ENCODE measurements at regions not wholly inside any gene's neighbourhood (a gene's known extent, or its start where the extent isn't known, plus 50 kb on each side); places are given as distances from the start of the nearest gene placed in this dataset.

GRCh38 chr3:95613993-95614392 is 1200.4 kb upstream of the EPHA6 start:
- H3K18ac ChIP-seq (ENCODE audit: low read depth in 1 of 2, low read length in 2 of 2): no peak overlapping the region
- H3K36me3 ChIP-seq (ENCODE audit: control insufficient read depth in 1 of 2, insufficient read depth in 2 of 2, low read depth in 1 of 2, low read length in 2 of 2): no peaks in the 10 kb centered on the region
- no peaks in the 10 kb centered on the region for H3K27me3 ChIP-seq (ENCODE audit: control insufficient read depth in 1 of 2, insufficient read depth in 1 of 2, low read length in 2 of 2)
- H4K8ac ChIP-seq (ENCODE audit: low read length): no peak overlapping the region
- no peak overlapping the region for H2AFZ ChIP-seq (ENCODE audit: low read depth, low read length)
- H2BK15ac ChIP-seq (ENCODE audit: low read depth, poor library complexity, severe bottlenecking): no peak overlapping the region
- H3K9ac ChIP-seq (ENCODE audit: low read length): no peak overlapping the region
- H3K4me3 ChIP-seq (ENCODE audit: insufficient read depth in 1 of 2, low read depth in 1 of 2, low read length in 2 of 2): no peak overlapping the region
- H3K27ac ChIP-seq (ENCODE audit: low read length, poor library complexity, severe bottlenecking): no peak overlapping the region
- H2BK5ac ChIP-seq (ENCODE audit: low read depth, low read length, poor library complexity, severe bottlenecking): no peak overlapping the region
- WGBS: no CpG with 5 or more reads among the region's 1 CpG
- DNase-seq: no peak
- no peaks in the 10 kb centered on the region for H3K4me1 ChIP-seq (ENCODE audit: control insufficient read depth, insufficient read depth, low read depth, low read length)
- H3K4ac ChIP-seq (ENCODE audit: low read depth in 1 of 2, low read length in 2 of 2): no peak overlapping the region
- H2BK12ac ChIP-seq (ENCODE audit: low read length in 2 of 2): no peak overlapping the region
- no peak overlapping the region for H2BK120ac ChIP-seq (ENCODE audit: low read depth, low read length)
- H3K14ac ChIP-seq (ENCODE audit: low read length in 2 of 2): no peak overlapping the region
- H3K4me2 ChIP-seq (ENCODE audit: low read length, poor library complexity, severe bottlenecking): no peak overlapping the region
- H2AK5ac ChIP-seq (ENCODE audit: low read length, severe bottlenecking): no peak overlapping the region
- no peaks in the 10 kb centered on the region for H3K79me1 ChIP-seq (replicated peaks; ENCODE audit: low read length, poor library complexity, severe bottlenecking)
- no peak overlapping the region for H4K91ac ChIP-seq (ENCODE audit: low read length)
- peaks cover 8% of the 10 kb centered on the region for H3K9me3 ChIP-seq (ENCODE audit: control insufficient read depth, low read length)
- H3K23ac ChIP-seq (ENCODE audit: low read length in 2 of 2): no peak overlapping the region

GRCh38 chr3:95615592-95616310 is 1198.6 kb upstream of the EPHA6 start:
- Histone ChIP-seq H3K36me3 (ENCODE audit: control insufficient read depth in 1 of 2, insufficient read depth in 2 of 2, low read depth in 1 of 2, low read length in 2 of 2) (no peaks in the 10 kb centered on the region), H2BK120ac (ENCODE audit: low read depth, low read length) (no peak overlapping the region), H3K27me3 (ENCODE audit: control insufficient read depth in 1 of 2, insufficient read depth in 1 of 2, low read length in 2 of 2) (no peaks in the 10 kb centered on the region), H2BK12ac (ENCODE audit: low read length in 2 of 2) (no peak overlapping the region), H3K18ac (ENCODE audit: low read depth in 1 of 2, low read length in 2 of 2) (no peak overlapping the region), H3K9me3 (ENCODE audit: control insufficient read depth, low read length) (peaks cover 3% of the 10 kb centered on the region), H3K4me2 (ENCODE audit: low read length, poor library complexity, severe bottlenecking) (peak overlapping the region; percentile 32), H3K4me3 (ENCODE audit: insufficient read depth in 1 of 2, low read depth in 1 of 2, low read length in 2 of 2) (no peak overlapping the region), H3K14ac (ENCODE audit: low read length in 2 of 2) (no peak overlapping the region), H3K4me1 (ENCODE audit: control insufficient read depth, insufficient read depth, low read depth, low read length) (no peaks in the 10 kb centered on the region), H2BK5ac (ENCODE audit: low read depth, low read length, poor library complexity, severe bottlenecking) (peak overlapping the region; percentile 69), H2AK5ac (ENCODE audit: low read length, severe bottlenecking) (no peak overlapping the region), H3K27ac (ENCODE audit: low read length, poor library complexity, severe bottlenecking) (peak overlapping the region; percentile 93), H3K4ac (ENCODE audit: low read depth in 1 of 2, low read length in 2 of 2) (no peak overlapping the region), H4K91ac (ENCODE audit: low read length) (no peak overlapping the region), H4K8ac (ENCODE audit: low read length) (no peak overlapping the region), H3K23ac (ENCODE audit: low read length in 2 of 2) (no peak overlapping the region), H3K79me1 (replicated peaks; ENCODE audit: low read length, poor library complexity, severe bottlenecking) (no peaks in the 10 kb centered on the region), H2AFZ (ENCODE audit: low read depth, low read length) (no peak overlapping the region), H2BK15ac (ENCODE audit: low read depth, poor library complexity, severe bottlenecking) (no peak overlapping the region), H3K9ac (ENCODE audit: low read length) (no peak overlapping the region)
- no peak for DNase-seq
- 99% methylated on average over 4 of the region's 4 CpGs for WGBS

DNA sequence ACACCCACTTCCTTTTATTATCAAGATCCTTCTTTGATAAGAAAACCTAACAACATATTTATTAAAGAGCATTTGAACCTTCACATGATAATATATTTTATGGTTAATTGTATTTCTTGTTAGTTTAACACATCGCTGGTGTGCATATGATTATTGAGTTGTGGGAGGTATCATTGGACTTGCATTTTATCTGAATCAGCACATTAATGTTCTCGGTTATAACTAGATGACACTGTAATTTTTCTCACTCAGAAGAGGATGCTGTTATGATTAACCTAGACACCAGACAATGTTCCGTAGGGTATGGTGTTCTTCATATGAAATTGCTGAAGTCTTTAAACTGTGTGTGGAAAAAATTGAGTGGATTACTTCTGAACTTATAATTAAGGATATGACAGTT is 1188.3 kb upstream of the EPHA6 start:
- no peak overlapping the region for H3K14ac ChIP-seq (ENCODE audit: low read length in 2 of 2)

GRCh38 chr3:95627293-95627692 is 1187.1 kb upstream of the EPHA6 start:
- Histone ChIP-seq H2AK5ac (ENCODE audit: low read length, severe bottlenecking) (no peak overlapping the region), H2BK12ac (ENCODE audit: low read length in 2 of 2) (no peak overlapping the region), H3K23ac (ENCODE audit: low read length in 2 of 2) (no peak overlapping the region), H3K79me1 (replicated peaks; ENCODE audit: low read length, poor library complexity, severe bottlenecking) (no peaks in the 10 kb centered on the region), H3K18ac (ENCODE audit: low read depth in 1 of 2, low read length in 2 of 2) (no peak overlapping the region), H3K14ac (ENCODE audit: low read length in 2 of 2) (no peak overlapping the region), H3K36me3 (ENCODE audit: control insufficient read depth in 1 of 2, insufficient read depth in 2 of 2, low read depth in 1 of 2, low read length in 2 of 2) (no peaks in the 10 kb centered on the region), H2BK5ac (ENCODE audit: low read depth, low read length, poor library complexity, severe bottlenecking) (peak overlapping the region; percentile 5), H3K4me3 (ENCODE audit: insufficient read depth in 1 of 2, low read depth in 1 of 2, low read length in 2 of 2) (no peak overlapping the region), H4K91ac (ENCODE audit: low read length) (no peak overlapping the region), H3K4me2 (ENCODE audit: low read length, poor library complexity, severe bottlenecking) (no peak overlapping the region), H3K9me3 (ENCODE audit: control insufficient read depth, low read length) (no peaks in the 10 kb centered on the region), H3K9ac (ENCODE audit: low read length) (no peak overlapping the region), H4K8ac (ENCODE audit: low read length) (no peak overlapping the region), H2BK15ac (ENCODE audit: low read depth, poor library complexity, severe bottlenecking) (no peak overlapping the region), H3K27ac (ENCODE audit: low read length, poor library complexity, severe bottlenecking) (peak overlapping the region; percentile 55), H2BK120ac (ENCODE audit: low read depth, low read length) (no peak overlapping the region), H3K4ac (ENCODE audit: low read depth in 1 of 2, low read length in 2 of 2) (no peak overlapping the region), H3K4me1 (ENCODE audit: control insufficient read depth, insufficient read depth, low read depth, low read length) (no peaks in the 10 kb centered on the region), H2AFZ (ENCODE audit: low read depth, low read length) (no peak overlapping the region), H3K27me3 (ENCODE audit: control insufficient read depth in 1 of 2, insufficient read depth in 1 of 2, low read length in 2 of 2) (no peaks in the 10 kb centered on the region)
- 23% methylated on average over 1 of the region's 4 CpGs for WGBS
- DNase-seq: no peak

More for the DNA sequence above, 1188.3 kb upstream of the EPHA6 start:
- Histone ChIP-seq H2AFZ (ENCODE audit: low read depth, low read length) (no peak overlapping the region), H3K4ac (ENCODE audit: low read depth in 1 of 2, low read length in 2 of 2) (no peak overlapping the region), H2BK15ac (ENCODE audit: low read depth, poor library complexity, severe bottlenecking) (no peak overlapping the region), H3K79me1 (replicated peaks; ENCODE audit: low read length, poor library complexity, severe bottlenecking) (no peaks in the 10 kb centered on the region), H3K27me3 (ENCODE audit: control insufficient read depth in 1 of 2, insufficient read depth in 1 of 2, low read length in 2 of 2) (no peaks in the 10 kb centered on the region), H2BK120ac (ENCODE audit: low read depth, low read length) (no peak overlapping the region), H3K4me3 (ENCODE audit: insufficient read depth in 1 of 2, low read depth in 1 of 2, low read length in 2 of 2) (no peak overlapping the region), H3K23ac (ENCODE audit: low read length in 2 of 2) (no peak overlapping the region), H2BK5ac (ENCODE audit: low read depth, low read length, poor library complexity, severe bottlenecking) (no peak overlapping the region), H3K36me3 (ENCODE audit: control insufficient read depth in 1 of 2, insufficient read depth in 2 of 2, low read depth in 1 of 2, low read length in 2 of 2) (no peaks in the 10 kb centered on the region), H3K9ac (ENCODE audit: low read length) (no peak overlapping the region), H3K4me2 (ENCODE audit: low read length, poor library complexity, severe bottlenecking) (no peak overlapping the region), H3K27ac (ENCODE audit: low read length, poor library complexity, severe bottlenecking) (no peak overlapping the region), H3K18ac (ENCODE audit: low read depth in 1 of 2, low read length in 2 of 2) (no peak overlapping the region), H4K91ac (ENCODE audit: low read length) (no peak overlapping the region), H2BK12ac (ENCODE audit: low read length in 2 of 2) (no peak overlapping the region), H4K8ac (ENCODE audit: low read length) (no peak overlapping the region), H2AK5ac (ENCODE audit: low read length, severe bottlenecking) (no peak overlapping the region), H3K9me3 (ENCODE audit: control insufficient read depth, low read length) (no peaks in the 10 kb centered on the region), H3K4me1 (ENCODE audit: control insufficient read depth, insufficient read depth, low read depth, low read length) (no peaks in the 10 kb centered on the region)
- no peak for DNase-seq
- 93% methylated on average over 3 of the region's 3 CpGs for WGBS
